OCI-LY3 (cell line): ENCODE measurements at regions not wholly inside any gene's neighbourhood (a gene's known extent, or its start where the extent isn't known, plus 50 kb on each side); places are given as distances from the start of the nearest gene placed in this dataset.

Experiments
- EZH2phosphoT487 ChIP-seq: fragments of 200-600 bp; shearing (Covaris generic); IDR thresholded peaks from 2 replicates; pipeline ENCODE4 v1.6.1; 2018; ENCODE audit warnings: antibody characterized with exemption, mixed run types, low read depth
- TF ChIP-seq, protein P1 (sequence below): fragments of 200-600, 300-600 bp; sonication (generic); IDR thresholded peaks from 2 replicates; pipeline ENCODE4 v1.5.1; 2014; ENCODE audit warnings: antibody characterized with exemption, low read length, low read depth

DNA sequence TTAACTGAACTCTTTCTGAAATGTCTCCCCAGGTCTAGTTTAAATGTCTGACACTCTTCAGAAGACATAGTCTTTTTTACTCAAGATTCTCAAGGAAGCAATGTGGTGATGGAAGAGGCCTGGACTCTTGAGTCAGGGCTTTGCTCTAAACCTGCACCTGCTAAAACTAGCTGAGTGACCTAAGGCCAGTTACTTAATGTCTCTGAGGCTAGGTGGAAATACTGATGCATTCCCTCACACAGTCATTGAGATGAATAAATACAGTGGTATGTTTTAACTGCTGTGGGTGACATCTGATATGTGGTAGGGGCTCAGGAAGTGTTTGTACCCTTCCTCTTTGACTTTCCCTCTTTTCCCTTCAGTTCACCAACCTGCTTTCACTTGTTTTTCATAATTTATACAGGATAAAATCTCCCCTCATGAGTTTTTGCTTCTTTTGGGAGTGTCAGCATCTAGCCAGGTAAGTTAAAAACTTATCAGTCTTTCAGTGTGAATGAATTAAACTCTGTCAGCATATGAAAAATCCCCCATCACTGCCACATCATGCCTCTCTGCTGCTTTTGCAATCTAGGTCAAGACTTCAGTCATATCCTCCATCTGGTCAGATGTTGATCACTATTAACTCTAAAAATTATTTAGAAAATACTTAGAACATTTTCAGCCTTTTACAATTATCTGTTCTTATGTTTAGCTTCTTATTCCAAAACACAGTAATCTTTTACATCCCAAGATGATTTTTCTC, 178.7 kb upstream of the TNFAIP3 start:
- TF ChIP-seq, protein P1, sequence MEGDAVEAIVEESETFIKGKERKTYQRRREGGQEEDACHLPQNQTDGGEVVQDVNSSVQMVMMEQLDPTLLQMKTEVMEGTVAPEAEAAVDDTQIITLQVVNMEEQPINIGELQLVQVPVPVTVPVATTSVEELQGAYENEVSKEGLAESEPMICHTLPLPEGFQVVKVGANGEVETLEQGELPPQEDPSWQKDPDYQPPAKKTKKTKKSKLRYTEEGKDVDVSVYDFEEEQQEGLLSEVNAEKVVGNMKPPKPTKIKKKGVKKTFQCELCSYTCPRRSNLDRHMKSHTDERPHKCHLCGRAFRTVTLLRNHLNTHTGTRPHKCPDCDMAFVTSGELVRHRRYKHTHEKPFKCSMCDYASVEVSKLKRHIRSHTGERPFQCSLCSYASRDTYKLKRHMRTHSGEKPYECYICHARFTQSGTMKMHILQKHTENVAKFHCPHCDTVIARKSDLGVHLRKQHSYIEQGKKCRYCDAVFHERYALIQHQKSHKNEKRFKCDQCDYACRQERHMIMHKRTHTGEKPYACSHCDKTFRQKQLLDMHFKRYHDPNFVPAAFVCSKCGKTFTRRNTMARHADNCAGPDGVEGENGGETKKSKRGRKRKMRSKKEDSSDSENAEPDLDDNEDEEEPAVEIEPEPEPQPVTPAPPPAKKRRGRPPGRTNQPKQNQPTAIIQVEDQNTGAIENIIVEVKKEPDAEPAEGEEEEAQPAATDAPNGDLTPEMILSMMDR = no peak
- TF ChIP-seq EZH2phosphoT487 = no peak
